Fibroblast of lung (primary cell): ENCODE measurements at regions not wholly inside any gene's neighbourhood (a gene's known extent, or its start where the extent isn't known, plus 50 kb on each side); places are given as distances from the start of the nearest gene placed in this dataset.

Experiments used
- DNase-seq, 2 donors: peaks; one replicate each; pipeline versions ENCODE4 v3.0.0 to v3.0.0-alpha.2; 2010; ENCODE audit warnings: low read depth in 2 of 2
- H2AFZ ChIP-seq: 2 replicates; pipeline ENCODE4 v1.5.1; 2012; ENCODE audit warnings: low read length, control low read depth, inconsistent platforms
- H3K27ac ChIP-seq: 2 replicates; pipeline ENCODE4 v1.5.1; 2011; ENCODE audit warnings: low read length, control low read depth; ENCODE audit not compliant: insufficient read depth
- H3K27me3 ChIP-seq: 2 replicates; pipeline ENCODE4 v1.5.1; 2011; ENCODE audit warnings: mild to moderate bottlenecking, low read length; ENCODE audit not compliant: control insufficient read depth, insufficient read depth
- H3K36me3 ChIP-seq: 2 replicates; pipeline ENCODE4 v1.5.1; 2011; ENCODE audit warnings: low read length; ENCODE audit not compliant: control insufficient read depth, insufficient read depth
- H3K4me1 ChIP-seq: 2 replicates; pipeline ENCODE4 v1.5.1; 2011; ENCODE audit warnings: low read length; ENCODE audit not compliant: control insufficient read depth, insufficient read depth; ENCODE audit errors: extremely low read depth
- H3K4me2 ChIP-seq: 2 replicates; pipeline ENCODE4 v1.5.1; 2011; ENCODE audit warnings: low read length, control low read depth; ENCODE audit not compliant: insufficient read depth; ENCODE audit errors: extremely low read depth
- H3K4me3 ChIP-seq, 4 experiments: fragments of 200-600 bp in 1 of 4; sonication (generic) in 1 of 4; replicated peaks in 1 of 4; 2 replicates each; pipeline ENCODE4 v1.5.1; 2011 to 2016; ENCODE audit warnings: low read length in 4 of 4, low read depth in 3 of 4, mild to moderate bottlenecking in 3 of 4, control low read depth in 2 of 4, inconsistent platforms in 1 of 4, mixed read lengths in 1 of 4; ENCODE audit not compliant: insufficient read depth in 1 of 4; ENCODE audit errors: control extremely low read depth in 1 of 4
- H3K79me2 ChIP-seq: 2 replicates; pipeline ENCODE4 v1.5.1; 2012; ENCODE audit warnings: mild to moderate bottlenecking, low read length, inconsistent platforms; ENCODE audit not compliant: control insufficient read depth, insufficient read depth
- H3K9ac ChIP-seq: 2 replicates; pipeline ENCODE4 v1.5.1; 2011; ENCODE audit warnings: mild to moderate bottlenecking, low read length, control low read depth; ENCODE audit not compliant: insufficient read depth
- H3K9me3 ChIP-seq: 2 replicates; pipeline ENCODE4 v1.5.1; 2012; ENCODE audit warnings: low read depth, low read length; ENCODE audit not compliant: control insufficient read depth, insufficient read depth
- H4K20me1 ChIP-seq: 2 replicates; pipeline ENCODE4 v1.5.1; 2011; ENCODE audit warnings: low read length; ENCODE audit not compliant: control insufficient read depth, insufficient read depth; ENCODE audit errors: extremely low read depth
- CTCF ChIP-seq, 2 donors: IDR thresholded peaks in 1 of 2; conservative IDR thresholded peaks in 1 of 2; 1 replicate in 1 of 2; 2 replicates in 1 of 2; pipeline ENCODE4 v1.5.1; 2011 to 2012; ENCODE audit warnings: low read length in 2 of 2, control low read depth in 1 of 2, inconsistent platforms in 1 of 2, low read depth in 1 of 2, mild to moderate bottlenecking in 1 of 2
- EZH2 ChIP-seq: IDR thresholded peaks from 2 replicates; pipeline ENCODE4 v1.5.1; 2012; ENCODE audit warnings: low read length, control low read depth, mild to moderate bottlenecking; ENCODE audit errors: missing control alignments

DNA sequence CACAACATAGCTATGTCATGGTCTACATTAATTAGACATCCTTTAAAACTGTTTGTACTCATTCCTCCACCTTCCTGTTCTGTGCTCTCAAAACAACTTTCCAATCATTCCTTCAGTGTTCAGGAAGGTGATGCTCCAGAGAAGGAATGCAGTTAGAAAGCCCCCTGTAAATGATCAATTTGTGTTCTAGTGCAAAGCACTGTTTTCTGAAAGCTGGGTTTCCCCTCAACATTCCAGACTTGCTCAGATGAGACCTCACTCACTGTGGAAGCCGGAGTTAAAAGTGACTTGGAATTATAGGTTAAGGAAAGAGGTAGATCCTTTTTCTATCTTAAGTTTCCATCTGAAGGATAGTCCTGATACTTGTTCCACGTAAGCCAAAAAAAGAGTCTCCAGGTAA, 95.9 kb downstream of the BMP2 start:
- Histone ChIP-seq H3K36me3 (no peaks in the 10 kb centered on the region), H2AFZ (no peak overlapping the region), H3K27ac (no peak overlapping the region), H3K79me2 (no peaks in the 10 kb centered on the region), H4K20me1 (no peaks in the 10 kb centered on the region), H3K9me3 (no peaks in the 10 kb centered on the region), H3K4me1 (no peaks in the 10 kb centered on the region), H3K9ac (no peak overlapping the region), H3K4me2 (no peak overlapping the region), H3K27me3 (no peaks in the 10 kb centered on the region), H3K4me3 (no peak overlapping the region)
- no peak for TF ChIP-seq CTCF (conservative IDR thresholded peaks at IDR 0.05 in 1 of 2, IDR thresholded peaks at IDR 0.05 in 1 of 2; ENCODE audit: low read depth in 1 of 2, low read length in 2 of 2)
- TF ChIP-seq EZH2: no peak
- DNase-seq: no peak

GRCh38 chr20:6863798-6864201, 96.3 kb downstream of the BMP2 start:
- no peak overlapping the region for H2AFZ ChIP-seq
- no peak overlapping the region for H3K4me2 ChIP-seq
- no peaks in the 10 kb centered on the region for H4K20me1 ChIP-seq
- no peaks in the 10 kb centered on the region for H3K79me2 ChIP-seq
- H3K9me3 ChIP-seq: no peaks in the 10 kb centered on the region
- H3K4me1 ChIP-seq: no peaks in the 10 kb centered on the region
- H3K27me3 ChIP-seq: no peaks in the 10 kb centered on the region
- H3K4me3 ChIP-seq: no peak overlapping the region
- DNase-seq: peak in 1 of 2 donors; percentile 2
- no peak overlapping the region for H3K9ac ChIP-seq
- TF ChIP-seq CTCF (conservative IDR thresholded peaks at IDR 0.05 in 1 of 2, IDR thresholded peaks at IDR 0.05 in 1 of 2; ENCODE audit: low read depth in 1 of 2, low read length in 2 of 2) (no peak), EZH2 (no peak)
- no peak overlapping the region for H3K27ac ChIP-seq
- no peaks in the 10 kb centered on the region for H3K36me3 ChIP-seq

GRCh38 chr20:6864740-6865139, 97.3 kb downstream of the BMP2 start:
- TF ChIP-seq CTCF (conservative IDR thresholded peaks at IDR 0.05 in 1 of 2, IDR thresholded peaks at IDR 0.05 in 1 of 2; ENCODE audit: low read depth in 1 of 2, low read length in 2 of 2) (no peak), EZH2 (no peak)
- H3K4me2 ChIP-seq: no peak overlapping the region
- no peaks in the 10 kb centered on the region for H3K27me3 ChIP-seq
- no peaks in the 10 kb centered on the region for H3K4me1 ChIP-seq
- no peak overlapping the region for H2AFZ ChIP-seq
- H3K27ac ChIP-seq: no peak overlapping the region
- no peaks in the 10 kb centered on the region for H3K79me2 ChIP-seq
- H4K20me1 ChIP-seq: no peaks in the 10 kb centered on the region
- no peaks in the 10 kb centered on the region for H3K9me3 ChIP-seq
- H3K9ac ChIP-seq: no peak overlapping the region
- DNase-seq: no peak
- H3K36me3 ChIP-seq: no peaks in the 10 kb centered on the region
- H3K4me3 ChIP-seq: no peak overlapping the region
